HG03558 (cell line): ENCODE measurements at regions not wholly inside any gene's neighbourhood (a gene's known extent, or its start where the extent isn't known, plus 50 kb on each side); places are given as distances from the start of the nearest gene placed in this dataset.

ENCODE experiments used
- ATAC-seq: cut with Tn5 transposase; IDR thresholded peaks from one replicate; pipeline ENCODE4 v1.9.1; 2021; ENCODE audit warnings: moderate number of reproducible peaks; ENCODE audit not compliant: unreplicated experiment; ENCODE audit errors: extremely low read depth

- ATAC-seq, result no peak
Observed at GRCh38 chr7:94217766-94218165, 176.9 kb upstream of the COL1A2 start.

- ATAC-seq, result no peak
Observed at GRCh38 chr7:94222516-94222915, 172.2 kb upstream of the COL1A2 start.

- no peak for ATAC-seq
Observed at GRCh38 chr7:94223375-94224084, 171.2 kb upstream of the COL1A2 start.

- ATAC-seq, result no peak
Observed at GRCh38 chr7:94228223-94228622, 166.5 kb upstream of the COL1A2 start.

- ATAC-seq, result no peak
Observed at GRCh38 chr7:94228678-94229077, 166.0 kb upstream of the COL1A2 start.

GRCh38 chr7:94231305-94231704 lies 163.4 kb upstream of the COL1A2 start:
- no peak for ATAC-seq

- ATAC-seq, result no peak
Observed at GRCh38 chr7:94236960-94237359, 157.7 kb upstream of the COL1A2 start.

- no peak for ATAC-seq
Observed at GRCh38 chr7:94237417-94237816, 157.3 kb upstream of the COL1A2 start.

GRCh38 chr7:94239661-94240234 lies 154.9 kb upstream of the COL1A2 start:
- ATAC-seq, result no peak

- ATAC-seq, result no peak
Observed at GRCh38 chr7:94240902-94241301, 153.8 kb upstream of the COL1A2 start.

GRCh38 chr7:94241402-94241925 lies 153.2 kb upstream of the COL1A2 start:
- no peak for ATAC-seq

- ATAC-seq, result no peak
Observed at GRCh38 chr7:94243066-94243711, 151.5 kb upstream of the COL1A2 start.

- no peak for ATAC-seq
Observed at GRCh38 chr7:94244760-94245159, 149.9 kb upstream of the COL1A2 start.

GRCh38 chr7:94245500-94245899 lies 149.2 kb upstream of the COL1A2 start:
- no peak for ATAC-seq

- no peak for ATAC-seq
Observed at GRCh38 chr7:94247970-94248369, 146.7 kb upstream of the COL1A2 start.

GRCh38 chr7:94249631-94250030 lies 145.1 kb upstream of the COL1A2 start:
- no peak for ATAC-seq

- ATAC-seq, result no peak
Observed at GRCh38 chr7:94250124-94250523, 144.6 kb upstream of the COL1A2 start.

GRCh38 chr7:94250987-94251386 lies 143.7 kb upstream of the COL1A2 start:
- ATAC-seq, result no peak

GRCh38 chr7:94252124-94252523 lies 142.6 kb upstream of the COL1A2 start:
- ATAC-seq, result no peak

- no peak for ATAC-seq
Observed at GRCh38 chr7:94252971-94253370, 141.7 kb upstream of the COL1A2 start.

GRCh38 chr7:94253686-94254085 lies 141.0 kb upstream of the COL1A2 start:
- no peak for ATAC-seq
